GM23338 (cell line): ENCODE measurements at regions not wholly inside any gene's neighbourhood (a gene's known extent, or its start where the extent isn't known, plus 50 kb on each side); places are given as distances from the start of the nearest gene placed in this dataset.

ENCODE experiments used
- ATAC-seq: fragments of 200-7000 bp; cut with Tn5 transposase; 3 replicates; pipeline ENCODE4 v1.9.1; 2020
- DNase-seq: peaks from one replicate; pipeline ENCODE4 v3.0.0-alpha.2; 2015; ENCODE audit warnings: low spot score
- H2AFZ ChIP-seq: fragments of 200-600 bp; sonication (generic); 2 replicates; pipeline ENCODE4 v1.8.0; 2016; ENCODE audit warnings: antibody characterized with exemption, mild to moderate bottlenecking, moderate library complexity
- H3F3A ChIP-seq: fragments of 200-600 bp; sonication (generic); replicated peaks from 2 replicates; pipeline ENCODE4 v1.8.0; 2017; ENCODE audit warnings: antibody characterized with exemption, mixed run types, low read depth
- H3K27ac ChIP-seq: fragments of 200-600 bp; sonication (generic); 2 replicates; pipeline ENCODE4 v1.6.1; 2016; ENCODE audit warnings: low read depth
- H3K27me3 ChIP-seq: fragments of 200-600 bp; sonication (generic); 2 replicates; pipeline ENCODE4 v1.8.0; 2016; ENCODE audit warnings: mild to moderate bottlenecking, mixed run types, moderate library complexity; ENCODE audit not compliant: insufficient read depth
- H3K36me3 ChIP-seq: fragments of 200-600 bp; sonication (generic); 2 replicates; pipeline ENCODE4 v1.8.0; 2016; ENCODE audit warnings: mild to moderate bottlenecking; ENCODE audit not compliant: insufficient read depth
- H3K4me1 ChIP-seq: fragments of 200-600 bp; sonication (generic); 2 replicates; pipeline ENCODE4 v1.8.0; 2016; ENCODE audit warnings: mild to moderate bottlenecking, moderate library complexity; ENCODE audit not compliant: insufficient read depth
- H3K4me2 ChIP-seq: fragments of 200-600 bp; sonication (generic); 2 replicates; pipeline ENCODE4 v1.7.1; 2017; ENCODE audit warnings: mixed run types
- H3K4me3 ChIP-seq: fragments of 200-600 bp; sonication (generic); 2 replicates; pipeline ENCODE4 v1.6.1; 2016; ENCODE audit warnings: mixed run types
- H3K79me2 ChIP-seq: fragments of 200-600 bp; sonication (generic); replicated peaks from 2 replicates; pipeline ENCODE4 v1.8.0; 2017; ENCODE audit warnings: mild to moderate bottlenecking; ENCODE audit not compliant: insufficient read depth
- H3K9me2 ChIP-seq: fragments of 200-600 bp; sonication (generic); 2 replicates; pipeline ENCODE4 v1.8.0; 2017; ENCODE audit not compliant: insufficient read depth
- H4K20me1 ChIP-seq: fragments of 200-600 bp; sonication (generic); replicated peaks from 2 replicates; pipeline ENCODE4 v1.8.0; 2017; ENCODE audit warnings: mild to moderate bottlenecking; ENCODE audit not compliant: insufficient read depth
- H3K27ac Mint-ChIP-seq: 2 replicates; pipeline ENCODE4 v1.8.0; 2020; ENCODE audit warnings: inconsistent platforms, mild to moderate bottlenecking, moderate library complexity, mixed read lengths
- H3K27me3 Mint-ChIP-seq: 3 replicates; pipeline ENCODE4 v1.8.0; 2022; ENCODE audit warnings: low read depth, mild to moderate bottlenecking, moderate library complexity, mixed read lengths, inconsistent platforms; ENCODE audit not compliant: insufficient read depth, poor library complexity
- H3K36me3 Mint-ChIP-seq: 3 replicates; pipeline ENCODE4 v1.8.0; 2021; ENCODE audit warnings: low read depth, mild to moderate bottlenecking, inconsistent platforms, moderate library complexity, mixed read lengths
- H3K4me1 Mint-ChIP-seq: 3 replicates; pipeline ENCODE4 v1.8.0; 2020; ENCODE audit warnings: mild to moderate bottlenecking, inconsistent platforms, mixed read lengths
- H3K4me3 Mint-ChIP-seq: 3 replicates; pipeline ENCODE4 v1.8.0; 2021; ENCODE audit warnings: moderate library complexity, mild to moderate bottlenecking, inconsistent platforms, mixed read lengths
- H3K9me3 Mint-ChIP-seq: 3 replicates; pipeline ENCODE4 v1.8.0; 2020; ENCODE audit warnings: moderate library complexity, mild to moderate bottlenecking, inconsistent platforms, mixed read lengths
- CREB1 ChIP-seq: fragments of 250-450 bp; sonication (Bioruptor Pico); IDR thresholded peaks from 2 replicates; pipeline ENCODE4 v1.5.0; 2020; ENCODE audit warnings: low read depth, mild to moderate bottlenecking, moderate library complexity
- CTCF ChIP-seq, 2 experiments: fragments of 200-600 bp in 1 of 2; sonication (generic) in 1 of 2; conservative IDR thresholded peaks; 2 replicates each; pipeline versions ENCODE4 v1.5.1 to v1.6.1; 2016 to 2017; ENCODE audit warnings: antibody characterized with exemption in 2 of 2, low read depth in 2 of 2, mild to moderate bottlenecking in 2 of 2, moderate library complexity in 1 of 2
- ETS1 ChIP-seq: IDR thresholded peaks from 2 replicates; pipeline ENCODE4 v1.6.1; 2016; ENCODE audit warnings: antibody characterized with exemption
- EZH2phosphoT487 ChIP-seq: fragments of 200-600 bp; sonication (generic); IDR thresholded peaks from one replicate; pipeline ENCODE4 v1.8.1; 2018; ENCODE audit warnings: antibody characterized with exemption; ENCODE audit not compliant: unreplicated experiment
- JUNB ChIP-seq: IDR thresholded peaks from one replicate; pipeline ENCODE4 v1.6.1; 2016; ENCODE audit warnings: antibody characterized with exemption; ENCODE audit not compliant: unreplicated experiment
- NANOG ChIP-seq: IDR thresholded peaks from 2 replicates; pipeline ENCODE4 v1.6.1; 2016; ENCODE audit warnings: antibody characterized with exemption, borderline replicate concordance
- POLR2AphosphoS5 ChIP-seq: IDR thresholded peaks from 2 replicates; pipeline ENCODE4 v1.6.1; 2016; ENCODE audit warnings: antibody characterized with exemption, low read depth
- REST ChIP-seq: IDR thresholded peaks from one replicate; pipeline ENCODE4 v1.6.1; 2018; ENCODE audit warnings: antibody characterized with exemption; ENCODE audit not compliant: unreplicated experiment
- STAT1 ChIP-seq: IDR thresholded peaks from one replicate; pipeline ENCODE4 v1.6.1; 2016; ENCODE audit warnings: antibody characterized with exemption; ENCODE audit not compliant: unreplicated experiment
- ZNF114 ChIP-seq: fragments of 250-450 bp; sonication (Bioruptor Pico); IDR thresholded peaks from 2 replicates; pipeline ENCODE4 v1.5.0; 2020; ENCODE audit warnings: mild to moderate bottlenecking, moderate library complexity
- ZNF331 ChIP-seq: fragments of 250-450 bp; sonication (Bioruptor Pico); IDR thresholded peaks from 2 replicates; pipeline ENCODE4 v1.5.0; 2020; ENCODE audit warnings: low read depth, mild to moderate bottlenecking, moderate library complexity
- ZNF462 ChIP-seq: fragments of 250-450 bp; sonication (Bioruptor Pico); IDR thresholded peaks from 2 replicates; pipeline ENCODE4 v1.5.0; 2020; ENCODE audit warnings: mild to moderate bottlenecking, moderate library complexity

- Mint-ChIP-seq H3K4me1 (peaks cover 8% of the 10 kb centered on the region), H3K4me3 (no peak overlapping the region), H3K27ac (no peak overlapping the region), H3K36me3 (no peaks in the 10 kb centered on the region), H3K9me3 (peaks cover 7% of the 10 kb centered on the region; the same call in 2 of the 3 replicates), H3K27me3 (no peaks in the 10 kb centered on the region)
- no peaks in the 10 kb centered on the region; the same call in 1 of the 2 replicates for H3K9me2 ChIP-seq
- H3F3A ChIP-seq, result no peaks in the 10 kb centered on the region
- no peaks in the 10 kb centered on the region for H3K4me1 ChIP-seq
- no peaks in the 10 kb centered on the region for H3K27me3 ChIP-seq
- H3K4me2 ChIP-seq, result no peak overlapping the region
- H4K20me1 ChIP-seq, result no peaks in the 10 kb centered on the region
- TF ChIP-seq CREB1 (CRISPR knock-in tag) (no peak), STAT1 (no peak), JUNB (no peak), CTCF (conservative IDR thresholded peaks at IDR 0.05; ENCODE audit: low read depth in 2 of 2) (no peak), ZNF114 (CRISPR knock-in tag) (no peak), ZNF462 (CRISPR knock-in tag) (no peak), EZH2phosphoT487 (no peak), POLR2AphosphoS5 (no peak), ETS1 (no peak), REST (no peak), ZNF331 (no peak), NANOG (no peak)
- ATAC-seq (no peak), DNase-seq (no peak)
- H3K79me2 ChIP-seq, result no peaks in the 10 kb centered on the region
- H3K4me3 ChIP-seq, result no peak overlapping the region
- H2AFZ ChIP-seq, result no peak overlapping the region
- H3K27ac ChIP-seq, result no peak overlapping the region
- no peaks in the 10 kb centered on the region for H3K36me3 ChIP-seq
Measured at GRCh38 chr5:24215114-24215513, 429.7 kb downstream of the CDH10 start.
